H1 (cell line): ENCODE measurements at regions not wholly inside any gene's neighbourhood (a gene's known extent, or its start where the extent isn't known, plus 50 kb on each side); places are given as distances from the start of the nearest gene placed in this dataset.
A peak's percentile ranks its signal among the peaks of the same experiment; 100 is the strongest.

Source experiments
- CTCF ChIA-PET: fragments of 300-600 bp; sonication (Branson Sonifier 250); formaldehyde crosslinking; loops from one replicate; lab custom pipeline; 2021; ENCODE audit not compliant: partially characterized antibody; lab: Charles Lee
- POLR2A ChIA-PET: fragments of 300-600 bp; sonication (Branson Sonifier 250); formaldehyde crosslinking; loops from one replicate; lab custom pipeline; 2021; ENCODE audit warnings: inconsistent platforms; ENCODE audit not compliant: partially characterized antibody; lab: Charles Lee
- DNase-seq, 2 experiments: peaks; one replicate each; pipeline versions ENCODE4 v3.0.0 to v3.0.0-alpha.2; 2010 to 2022; ENCODE audit warnings: low spot score in 2 of 2, low read depth in 1 of 2, mixed read lengths in 1 of 2
- FAIRE-seq: peaks from 2 replicates; lab custom pipeline; 2011; peaks lifted over from hg19 to GRCh38; lab: Jason Lieb, UNC
- H2AFZ ChIP-seq: 2 replicates; pipeline ENCODE4 v1.8.1; 2012; ENCODE audit warnings: low read length, inconsistent platforms
- H2AK5ac ChIP-seq: 2 replicates; pipeline ENCODE4 v1.6.1; 2013; ENCODE audit warnings: low read depth, low read length
- H2BK120ac ChIP-seq: replicated peaks from 2 replicates; pipeline ENCODE3; 2013; ENCODE audit warnings: low read depth, low read length, inconsistent platforms
- H2BK12ac ChIP-seq: 2 replicates; pipeline ENCODE4 v1.6.1; 2013; ENCODE audit warnings: low read depth, low read length
- H2BK15ac ChIP-seq: 2 replicates; pipeline ENCODE4 v1.6.1; 2013; ENCODE audit warnings: low read length
- H2BK20ac ChIP-seq: 2 replicates; pipeline ENCODE4 v1.6.1; 2013; ENCODE audit warnings: low read length
- H2BK5ac ChIP-seq: 2 replicates; pipeline ENCODE4 v1.6.1; 2013; ENCODE audit warnings: low read depth, low read length
- H3K14ac ChIP-seq: 2 replicates; pipeline ENCODE4 v1.6.1; 2013; ENCODE audit warnings: inconsistent platforms; ENCODE audit not compliant: insufficient read length
- H3K18ac ChIP-seq: 2 replicates; pipeline ENCODE4 v1.6.1; 2013; ENCODE audit warnings: low read length; ENCODE audit errors: extremely low read depth
- H3K23ac ChIP-seq: 2 replicates; pipeline ENCODE4 v1.6.1; 2013; ENCODE audit warnings: inconsistent platforms; ENCODE audit not compliant: insufficient read length
- H3K23me2 ChIP-seq: 2 replicates; pipeline ENCODE4 v1.6.1; 2013; ENCODE audit warnings: low read depth, low read length
- H3K27ac ChIP-seq: 2 replicates; pipeline ENCODE4 v1.6.1; 2011; ENCODE audit warnings: low read depth, low read length, inconsistent platforms
- H3K27me3 ChIP-seq, 4 experiments: replicated peaks in 1 of 4; 1 replicate in 1 of 4; 2 replicates in 3 of 4; pipeline versions ENCODE4 v1.6.1 to v1.8.1; 2011 to 2013; ENCODE audit warnings: low read length in 3 of 4, mild to moderate bottlenecking in 3 of 4, inconsistent platforms in 2 of 4, mixed read lengths in 2 of 4, moderate library complexity in 1 of 4; ENCODE audit not compliant: control insufficient read depth in 3 of 4, insufficient read depth in 3 of 4; ENCODE audit errors: extremely low read depth in 1 of 4
- H3K36me3 ChIP-seq, 4 experiments: 2 replicates each; pipeline versions ENCODE4 v1.6.1 to v1.8.1; 2011 to 2013; ENCODE audit warnings: mild to moderate bottlenecking in 4 of 4, low read length in 3 of 4, moderate library complexity in 2 of 4, control low read depth in 1 of 4, inconsistent platforms in 1 of 4; ENCODE audit not compliant: insufficient read depth in 4 of 4, control insufficient read depth in 2 of 4
- H3K4ac ChIP-seq: replicated peaks from 2 replicates; pipeline ENCODE3; 2013; ENCODE audit warnings: low read length, low read depth, mixed read lengths, inconsistent platforms; ENCODE audit not compliant: insufficient read length
- H3K4me1 ChIP-seq, 4 experiments: replicated peaks in 1 of 4; 1 replicate in 1 of 4; 2 replicates in 3 of 4; pipeline versions ENCODE4 v1.6.1 to v1.8.1; 2011 to 2013; ENCODE audit warnings: low read length in 3 of 4, inconsistent platforms in 2 of 4, mixed read lengths in 1 of 4; ENCODE audit not compliant: insufficient read depth in 4 of 4, control insufficient read depth in 3 of 4
- H3K4me2 ChIP-seq, 2 experiments: 2 replicates each; pipeline versions ENCODE4 v1.6.1 to v1.8.1; 2011 to 2013; ENCODE audit warnings: low read depth in 2 of 2, low read length in 2 of 2, control low read depth in 1 of 2, inconsistent platforms in 1 of 2, mild to moderate bottlenecking in 1 of 2; ENCODE audit not compliant: insufficient read depth in 1 of 2
- H3K4me3 ChIP-seq, 4 experiments: fragments of 200-600, 300-600 bp in 1 of 4; sonication (generic), shearing (Covaris generic), sonication (Bioruptor Twin) in 1 of 4; 2 replicates each; pipeline versions ENCODE4 v1.5.1 to v1.8.1; 2011 to 2016; ENCODE audit warnings: low read length in 4 of 4, low read depth in 3 of 4, control low read depth in 2 of 4, inconsistent platforms in 2 of 4, mild to moderate bottlenecking in 2 of 4, mixed read lengths in 1 of 4, moderate library complexity in 1 of 4; ENCODE audit not compliant: insufficient read depth in 2 of 4; ENCODE audit errors: extremely low read depth in 1 of 4
- H3K56ac ChIP-seq: replicated peaks from 2 replicates; pipeline ENCODE3; 2013; ENCODE audit warnings: low read depth, mild to moderate bottlenecking, mixed read lengths, low read length, inconsistent platforms; ENCODE audit not compliant: insufficient read length
- H3K79me1 ChIP-seq: 2 replicates; pipeline ENCODE4 v1.6.1; 2013; ENCODE audit warnings: low read depth, low read length, control low read depth
- H3K79me2 ChIP-seq, 2 experiments: 2 replicates each; pipeline versions ENCODE4 v1.6.1 to v1.8.1; 2012 to 2013; ENCODE audit warnings: low read length in 2 of 2, mild to moderate bottlenecking in 2 of 2, inconsistent platforms in 1 of 2; ENCODE audit not compliant: insufficient read depth in 2 of 2, control insufficient read depth in 1 of 2
- H3K9ac ChIP-seq, 4 experiments: replicated peaks in 1 of 4; 1 replicate in 1 of 4; 2 replicates in 3 of 4; pipeline versions ENCODE4 v1.6.1 to v1.8.1; 2011 to 2013; ENCODE audit warnings: low read depth in 3 of 4, low read length in 3 of 4, control low read depth in 2 of 4, mild to moderate bottlenecking in 2 of 4, moderate library complexity in 2 of 4, inconsistent platforms in 1 of 4; ENCODE audit errors: extremely low read depth in 1 of 4
- H3K9me3 ChIP-seq, 2 experiments: 2 replicates each; pipeline versions ENCODE4 v1.6.1 to v1.8.1; 2012 to 2013; ENCODE audit warnings: mild to moderate bottlenecking in 2 of 2, moderate library complexity in 2 of 2, control low read depth in 1 of 2, inconsistent platforms in 1 of 2, low read depth in 1 of 2, low read length in 1 of 2, mixed read lengths in 1 of 2; ENCODE audit not compliant: insufficient read depth in 2 of 2
- H4K20me1 ChIP-seq, 2 experiments: replicated peaks in 1 of 2; 2 replicates each; pipeline versions ENCODE3 to v1.8.1; 2011 to 2013; ENCODE audit warnings: inconsistent platforms in 2 of 2, low read length in 2 of 2, mild to moderate bottlenecking in 1 of 2; ENCODE audit not compliant: insufficient read depth in 2 of 2, control insufficient read depth in 1 of 2
- H4K5ac ChIP-seq: 2 replicates; pipeline ENCODE4 v1.6.1; 2013; ENCODE audit warnings: low read length, low read depth, mixed read lengths, inconsistent platforms; ENCODE audit not compliant: insufficient read length
- H4K8ac ChIP-seq: 2 replicates; pipeline ENCODE4 v1.8.0; 2013; ENCODE audit warnings: mild to moderate bottlenecking, moderate library complexity, low read length, inconsistent platforms; ENCODE audit not compliant: insufficient read depth; ENCODE audit errors: extremely low read depth
- H4K91ac ChIP-seq: replicated peaks from 2 replicates; pipeline ENCODE3; 2013; ENCODE audit warnings: low read length, mixed read lengths, inconsistent platforms; ENCODE audit not compliant: insufficient read length
- NRF1 ChIP-seq: IDR thresholded peaks from 2 replicates; pipeline ENCODE4 v1.6.1; 2011; ENCODE audit warnings: mild to moderate bottlenecking, low read depth, low read length, improper control_type of control experiment
- SIN3A ChIP-seq, 2 experiments: IDR thresholded peaks in 1 of 2; conservative IDR thresholded peaks in 1 of 2; 2 replicates each; pipeline ENCODE4 v1.6.1; 2011 to 2012; ENCODE audit warnings: low read length in 2 of 2, improper control_type of control experiment in 1 of 2, low read depth in 1 of 2, mild to moderate bottlenecking in 1 of 2
- WGBS, 2 experiments: shearing (Covaris generic) in 1 of 2; methylation state at CpG; one replicate each; pipeline versions ENCODE4 v1.1.6 to v1.1.7; 2013 to 2015; ENCODE audit warnings: low lambda C conversion rate in 2 of 2, mixed read lengths in 2 of 2, inconsistent platforms in 1 of 2, low coverage in 1 of 2, missing lambda C conversion rate in 1 of 2; ENCODE audit not compliant: insufficient replicate concordance in 2 of 2, insufficient coverage in 1 of 2, insufficient read length in 1 of 2; ENCODE audit errors: extremely low coverage in 1 of 2, missing lambda C conversion rate in 1 of 2; 5-methylcytosine and 5-hydroxymethylcytosine counted together

DNA sequence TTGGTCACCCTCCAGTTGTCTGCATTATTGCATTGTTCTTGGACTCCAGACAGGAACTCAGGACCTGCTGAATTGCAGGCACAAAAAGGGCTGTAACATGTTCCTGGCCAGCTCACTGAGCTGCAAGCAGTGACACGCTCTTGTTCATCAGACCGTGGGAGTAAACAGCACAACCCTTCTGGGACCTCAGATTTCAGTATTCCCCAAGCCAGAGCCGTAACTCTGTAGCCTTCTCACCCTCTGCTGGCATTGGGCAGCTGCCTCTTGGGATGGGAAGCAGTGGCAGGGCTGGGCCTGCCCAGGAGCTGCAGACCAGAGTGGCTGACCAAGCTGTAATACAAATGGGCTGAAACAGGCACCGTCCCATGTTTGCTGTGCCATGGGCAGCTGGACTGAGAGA, 607.1 kb upstream of the BCHE start:
- H3K14ac ChIP-seq: no peak overlapping the region
- H3K56ac ChIP-seq: no peak overlapping the region
- H2BK5ac ChIP-seq: no peak overlapping the region
- 0 out of 2 replicates have a peak overlapping the region, but pooled peaks have one; percentile 35 for H2BK12ac ChIP-seq
- no peak overlapping the region for H2AK5ac ChIP-seq
- no peak overlapping the region for H3K9ac ChIP-seq
- no peaks in the 10 kb centered on the region for H3K79me2 ChIP-seq
- H3K23me2 ChIP-seq: no peaks in the 10 kb centered on the region
- TF ChIP-seq NRF1: no peak
- TF ChIP-seq SIN3A (conservative IDR thresholded peaks at IDR 0.05 in 1 of 2, IDR thresholded peaks at IDR 0.05 in 1 of 2; ENCODE audit: low read depth in 1 of 2, low read length in 2 of 2): no peak
- no peak overlapping the region for H2BK15ac ChIP-seq
- H3K23ac ChIP-seq: no peak overlapping the region
- no peak overlapping the region for H3K27ac ChIP-seq
- H4K8ac ChIP-seq: no peak overlapping the region
- H3K9me3 ChIP-seq: no peaks in the 10 kb centered on the region
- H4K91ac ChIP-seq: no peak overlapping the region
- H3K4me2 ChIP-seq: no peak overlapping the region
- H2AFZ ChIP-seq: peak overlapping the region; percentile 84
- H3K4me1 ChIP-seq: peaks cover 0 to 10% (median 0%) of the 10 kb centered on the region in 4 experiments; a peak in 2 of 7 replicates
- no peak overlapping the region for H3K4me3 ChIP-seq
- FAIRE-seq (no peak), DNase-seq (no peak)
- H3K36me3 ChIP-seq: no peaks in the 10 kb centered on the region
- H4K20me1 ChIP-seq: no peaks in the 10 kb centered on the region
- no peak overlapping the region for H2BK20ac ChIP-seq
- no peak overlapping the region for H3K18ac ChIP-seq
- no peaks in the 10 kb centered on the region for H3K79me1 ChIP-seq
- peak overlapping the region; percentile 10 for H2BK120ac ChIP-seq
- H3K4ac ChIP-seq: no peak overlapping the region
- no peak overlapping the region for H4K5ac ChIP-seq
- no peaks in the 10 kb centered on the region for H3K27me3 ChIP-seq
- ChIA-PET POLR2A (no interaction called here), CTCF (no interaction called here)
- 94% methylated on average over 4 of the region's 4 CpGs; no CpG with 5 or more reads in 1 of the 2 experiments for WGBS, 2 experiments
